ENCODE measurements at regions not wholly inside any gene's neighbourhood (a gene's known extent, or its start where the extent isn't known, plus 50 kb on each side); places are given as distances from the start of the nearest gene placed in this dataset.

DNA sequence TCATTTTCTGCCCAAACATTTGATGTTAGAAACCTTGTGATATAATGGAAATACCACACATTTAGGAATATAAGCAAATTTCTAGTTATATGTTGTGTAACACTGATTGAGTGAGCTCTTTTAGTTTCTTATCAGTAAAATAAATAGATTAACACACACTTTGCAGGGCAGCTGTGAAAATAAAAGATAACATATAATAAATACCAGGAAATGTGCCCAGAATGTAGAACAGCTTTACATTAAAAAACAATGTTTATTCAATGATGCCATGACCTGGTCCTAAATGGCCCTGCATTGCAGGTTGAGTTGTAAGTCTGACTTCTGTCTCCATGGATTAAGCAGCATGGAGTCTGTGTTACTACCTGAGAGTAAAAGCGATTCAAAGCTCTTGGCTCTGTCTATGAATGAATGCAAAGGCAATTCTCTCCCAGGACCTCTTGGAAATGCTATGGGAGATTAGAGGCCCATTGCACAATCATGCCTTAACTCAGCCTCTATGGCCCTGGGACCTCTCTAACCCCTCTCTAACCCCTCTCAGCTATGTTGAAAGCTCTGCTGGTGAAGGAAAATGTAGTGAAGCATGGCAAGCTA, 296.0 kb upstream of the ACTBL2 start:
- TF ChIP-seq, protein P1, sequence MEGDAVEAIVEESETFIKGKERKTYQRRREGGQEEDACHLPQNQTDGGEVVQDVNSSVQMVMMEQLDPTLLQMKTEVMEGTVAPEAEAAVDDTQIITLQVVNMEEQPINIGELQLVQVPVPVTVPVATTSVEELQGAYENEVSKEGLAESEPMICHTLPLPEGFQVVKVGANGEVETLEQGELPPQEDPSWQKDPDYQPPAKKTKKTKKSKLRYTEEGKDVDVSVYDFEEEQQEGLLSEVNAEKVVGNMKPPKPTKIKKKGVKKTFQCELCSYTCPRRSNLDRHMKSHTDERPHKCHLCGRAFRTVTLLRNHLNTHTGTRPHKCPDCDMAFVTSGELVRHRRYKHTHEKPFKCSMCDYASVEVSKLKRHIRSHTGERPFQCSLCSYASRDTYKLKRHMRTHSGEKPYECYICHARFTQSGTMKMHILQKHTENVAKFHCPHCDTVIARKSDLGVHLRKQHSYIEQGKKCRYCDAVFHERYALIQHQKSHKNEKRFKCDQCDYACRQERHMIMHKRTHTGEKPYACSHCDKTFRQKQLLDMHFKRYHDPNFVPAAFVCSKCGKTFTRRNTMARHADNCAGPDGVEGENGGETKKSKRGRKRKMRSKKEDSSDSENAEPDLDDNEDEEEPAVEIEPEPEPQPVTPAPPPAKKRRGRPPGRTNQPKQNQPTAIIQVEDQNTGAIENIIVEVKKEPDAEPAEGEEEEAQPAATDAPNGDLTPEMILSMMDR (IDR thresholded peaks at IDR 0.05) = no peak
- no peak for TF ChIP-seq POLR2A (IDR thresholded peaks at IDR 0.05)

All from stomach (tissue), 4 donors.